ENCODE measurements at regions not wholly inside any gene's neighbourhood (a gene's known extent, or its start where the extent isn't known, plus 50 kb on each side); places are given as distances from the start of the nearest gene placed in this dataset.

DNA sequence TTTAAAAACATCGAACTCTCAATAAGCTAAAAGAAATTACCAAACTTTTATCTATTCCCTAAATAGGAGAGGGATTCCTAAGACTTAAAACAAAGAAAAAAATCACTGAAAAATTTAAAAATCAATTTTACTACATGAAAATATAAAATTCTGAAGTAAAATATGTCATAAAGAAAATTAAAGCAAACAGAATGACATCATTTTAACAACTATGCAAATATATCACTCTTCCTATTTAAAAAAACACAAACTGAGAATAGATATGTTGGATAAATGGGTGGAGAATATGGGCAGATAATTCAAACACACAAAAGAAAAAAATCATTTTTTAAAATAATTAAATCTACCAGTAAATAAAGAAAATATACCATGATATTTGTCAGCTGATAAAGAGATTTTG is 510.0 kb downstream of the BCL11B start:
- no peak for DNase-seq (ENCODE audit: low spot score)

DNA sequence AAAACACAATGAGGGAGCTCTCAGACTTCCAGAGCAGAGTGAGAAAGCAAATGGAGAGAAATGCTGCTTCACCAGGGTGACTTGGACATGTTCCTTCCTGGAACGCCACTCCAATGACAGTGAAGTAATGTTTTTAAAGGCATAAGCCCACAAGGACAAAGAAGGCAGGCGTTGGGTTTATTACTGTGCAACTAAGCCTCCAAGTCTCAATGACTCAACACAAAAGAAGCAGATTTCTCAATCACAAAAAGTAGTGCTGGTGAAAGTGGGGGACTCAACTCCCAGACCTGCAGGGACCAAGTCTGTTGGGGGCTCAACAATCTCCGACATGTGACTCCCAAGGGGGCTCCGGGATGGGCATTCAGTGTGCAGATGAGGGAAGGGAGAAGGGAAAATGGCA is 505.2 kb downstream of the BCL11B start:
- no peak for DNase-seq (ENCODE audit: low spot score)

DNA sequence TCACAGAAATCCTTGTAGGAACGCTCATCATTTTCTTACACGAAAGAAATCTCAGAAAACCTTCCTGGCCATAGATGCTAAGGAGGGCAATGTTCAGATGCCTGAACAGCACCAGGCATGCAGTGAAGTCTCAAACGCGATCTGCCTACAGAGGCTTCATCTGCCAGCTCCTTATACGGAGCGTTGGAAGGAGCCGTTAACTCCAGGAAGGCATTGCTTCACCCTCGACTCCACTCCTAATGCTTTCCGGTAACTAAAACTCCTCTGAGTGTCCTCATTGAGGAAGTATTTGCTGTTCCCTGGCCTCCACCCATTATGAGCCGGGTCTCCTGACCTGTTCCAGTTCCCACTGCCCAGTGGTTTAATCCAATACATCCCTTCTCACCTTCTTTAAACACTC is 502.7 kb downstream of the BCL11B start:
- DNase-seq (ENCODE audit: low spot score) = no peak

DNA sequence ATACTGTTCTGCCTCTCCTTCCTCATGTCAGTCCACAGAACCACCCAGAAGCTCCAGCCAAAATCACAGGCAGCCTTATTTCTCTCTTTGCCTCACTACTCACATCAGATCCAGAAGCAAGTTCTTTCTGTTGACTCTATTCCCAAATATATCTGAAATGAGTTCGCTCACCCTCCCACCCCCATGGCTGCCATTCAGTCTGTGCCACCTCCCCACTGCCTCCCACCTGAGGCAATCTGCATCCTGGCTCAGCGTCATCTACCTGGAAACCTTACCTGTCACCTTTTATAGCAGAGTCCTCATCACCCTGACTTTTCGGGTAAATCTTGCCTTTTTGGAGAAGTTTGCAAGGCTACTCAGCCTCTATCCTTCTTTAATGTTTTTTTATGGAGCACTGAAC is 501.8 kb downstream of the BCL11B start:
- DNase-seq (ENCODE audit: low spot score) = no peak

DNA sequence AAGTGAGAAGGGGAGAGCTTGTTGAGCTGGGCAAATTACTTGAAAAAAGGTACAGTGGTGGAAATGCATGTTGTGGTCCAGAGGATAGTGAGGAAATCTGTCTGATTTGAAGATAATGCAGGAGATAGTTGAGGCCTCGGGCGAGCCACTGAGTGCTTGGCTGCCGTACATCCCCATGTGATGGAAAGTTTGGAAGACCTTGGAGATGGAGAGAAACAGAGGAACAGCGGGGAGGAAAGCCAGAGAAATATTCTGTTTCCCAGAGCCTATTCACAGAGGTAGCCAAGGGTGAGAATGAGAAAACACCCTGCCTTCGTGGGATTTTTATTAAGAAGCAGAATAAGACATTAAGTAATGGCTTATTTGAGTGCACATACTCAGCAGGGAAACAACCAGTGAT is 498.2 kb downstream of the BCL11B start:
- DNase-seq (ENCODE audit: low spot score) = no peak

DNA sequence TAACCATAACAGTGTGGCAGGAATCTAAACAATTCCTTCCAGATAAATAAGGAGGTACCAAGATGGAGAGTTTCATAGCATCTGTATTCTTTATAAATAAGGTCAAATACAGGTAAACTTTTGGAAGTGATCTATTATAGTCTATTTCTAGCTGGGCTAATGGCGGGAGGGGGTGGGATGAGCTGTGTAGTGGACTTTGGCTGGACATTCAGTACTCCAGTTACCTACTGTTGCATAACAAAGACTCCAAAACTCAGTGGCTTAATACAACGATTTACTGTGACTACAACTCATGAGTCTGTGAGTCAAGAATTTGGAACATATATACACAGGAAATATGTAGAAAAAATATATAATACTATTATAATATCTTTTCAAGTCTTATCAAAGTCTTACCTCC is 496.1 kb downstream of the BCL11B start:
- no peak for DNase-seq (ENCODE audit: low spot score)

DNA sequence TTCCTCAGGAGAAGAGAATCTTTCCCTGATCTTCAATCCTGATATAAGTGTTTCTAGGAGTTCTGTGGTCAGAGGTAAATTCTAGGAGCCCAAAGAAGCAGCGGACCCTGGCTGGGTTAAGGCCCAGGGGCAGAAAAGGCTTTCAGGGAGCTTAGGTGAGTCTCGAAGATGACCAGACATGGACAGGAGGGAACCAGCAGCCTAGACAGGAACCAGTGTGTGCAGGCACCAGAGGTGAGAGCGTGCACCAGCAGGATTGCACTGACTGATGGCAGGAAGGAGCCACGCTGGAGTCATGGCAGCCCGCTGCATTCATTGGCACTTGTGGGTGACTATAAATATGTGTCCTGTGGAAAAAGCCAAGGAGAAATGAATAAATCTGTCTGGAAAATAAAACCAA is 489.9 kb downstream of the BCL11B start:
- DNase-seq (ENCODE audit: low spot score) = no peak

DNA sequence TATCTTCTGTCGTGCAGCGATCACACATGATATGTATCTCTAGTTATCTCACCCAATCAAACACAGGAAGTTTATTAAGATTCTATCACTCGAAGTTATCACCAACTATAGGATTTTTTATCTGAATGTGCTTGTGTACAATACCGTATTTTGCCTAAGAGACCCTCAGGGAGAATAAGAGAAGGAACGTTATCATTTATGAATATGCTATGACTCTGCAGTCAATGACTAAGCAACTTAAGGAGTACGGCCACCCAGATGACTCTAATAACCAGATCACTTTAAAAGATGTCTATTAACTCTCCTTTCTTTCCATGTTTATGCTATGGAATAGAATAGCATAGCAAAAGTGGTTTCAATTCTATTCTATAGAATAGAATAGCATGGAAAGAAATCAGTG is 486.4 kb downstream of the BCL11B start:
- DNase-seq (ENCODE audit: low spot score) = no peak

DNA sequence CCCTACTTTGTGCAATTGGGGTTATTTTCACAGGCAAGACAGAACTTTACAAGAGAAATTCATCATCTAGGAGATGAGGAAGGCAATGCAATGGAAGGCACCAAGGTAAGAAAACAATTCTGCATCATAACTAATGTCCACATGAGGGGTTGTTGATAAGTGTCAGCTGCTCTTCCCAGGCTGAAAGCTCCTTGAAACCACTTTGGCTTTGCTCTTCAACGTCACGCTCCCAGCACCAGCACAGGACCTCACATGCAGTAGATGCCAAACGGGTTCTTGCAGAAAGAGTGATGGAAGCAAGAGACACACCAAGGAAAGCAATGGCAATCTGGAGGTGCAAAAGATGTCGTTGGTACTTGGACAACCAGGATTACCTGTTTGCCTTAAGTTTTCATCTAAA is 485.5 kb downstream of the BCL11B start:
- no peak for DNase-seq (ENCODE audit: low spot score)

DNA sequence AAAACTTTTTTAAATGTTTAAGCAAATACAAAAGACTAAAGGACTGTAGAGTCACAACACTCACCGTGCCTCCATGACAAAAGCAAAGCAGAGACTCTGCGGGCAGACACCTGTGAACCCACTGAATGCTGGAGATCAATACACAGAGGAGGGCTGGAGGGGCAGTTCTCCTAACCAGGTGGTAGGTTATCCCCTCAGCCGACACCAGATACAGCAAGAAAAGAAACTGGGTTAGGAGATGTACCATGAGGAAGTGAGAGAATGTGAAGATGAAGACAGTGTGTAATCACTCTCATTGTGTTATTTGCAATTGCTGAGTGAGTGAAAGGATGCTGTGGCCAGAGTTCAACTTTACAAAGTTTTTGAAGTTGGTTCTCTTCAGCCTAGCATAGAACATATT is 480.3 kb downstream of the BCL11B start:
- DNase-seq (ENCODE audit: low spot score) = no peak

DNA sequence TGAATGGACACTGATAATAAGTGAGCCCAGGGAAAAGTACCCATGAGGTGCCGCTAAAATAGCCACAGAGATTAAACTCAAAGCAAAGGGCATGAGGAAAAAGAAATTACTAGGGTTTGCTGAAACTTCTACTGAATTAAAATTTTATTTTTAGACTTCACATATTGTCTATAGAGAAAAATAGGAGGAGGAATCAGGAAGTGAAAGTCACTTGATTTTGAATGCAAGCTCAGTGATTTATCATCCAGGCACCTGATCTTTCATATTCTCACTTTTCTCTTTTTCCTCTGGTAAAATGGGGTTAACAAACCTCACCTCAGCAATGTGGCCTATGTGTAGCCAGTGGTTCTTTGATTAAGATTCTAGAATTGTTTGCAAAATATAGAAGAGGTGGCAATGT is 479.8 kb downstream of the BCL11B start:
- no peak for DNase-seq (ENCODE audit: low spot score)

DNA sequence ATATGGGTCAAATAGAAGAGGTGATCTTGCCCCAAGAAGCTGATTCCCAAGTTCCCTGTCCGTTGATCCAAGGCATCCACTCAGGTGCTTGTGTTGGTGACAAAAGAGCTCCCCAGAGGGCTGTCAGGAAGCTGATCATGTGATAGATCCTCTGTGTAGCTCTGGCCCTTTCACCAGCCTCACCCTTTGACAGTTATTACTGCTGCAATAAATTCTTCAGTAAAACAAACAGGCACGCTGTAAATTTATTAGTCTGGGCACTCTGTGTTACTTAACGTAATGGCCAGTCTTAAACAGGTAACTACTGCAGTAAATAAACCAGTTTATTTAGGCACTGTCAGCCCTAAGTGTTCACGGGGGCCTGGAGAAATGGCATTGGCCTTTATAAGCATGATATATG is 473.9 kb downstream of the BCL11B start:
- DNase-seq (ENCODE audit: low spot score) = no peak

DNA sequence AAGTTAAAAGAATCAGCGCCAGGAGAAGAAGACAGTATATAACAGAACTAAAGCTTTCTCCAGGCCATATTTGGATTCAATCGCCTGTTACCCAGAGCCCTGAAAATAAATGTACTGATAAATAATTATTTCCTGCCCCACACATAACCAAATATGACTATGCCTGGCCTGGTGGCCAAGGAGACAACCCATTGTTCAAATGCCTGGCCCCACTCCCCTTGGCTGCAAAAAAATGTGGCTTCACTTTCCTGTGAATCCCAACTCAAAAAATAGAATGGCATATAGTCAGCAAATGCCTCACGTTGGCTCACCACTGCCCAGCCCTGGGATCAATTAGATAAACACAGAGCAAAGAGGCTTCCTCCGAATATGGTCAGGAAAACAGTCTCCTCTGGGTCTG is 472.1 kb downstream of the BCL11B start:
- DNase-seq (ENCODE audit: low spot score) = no peak

DNA sequence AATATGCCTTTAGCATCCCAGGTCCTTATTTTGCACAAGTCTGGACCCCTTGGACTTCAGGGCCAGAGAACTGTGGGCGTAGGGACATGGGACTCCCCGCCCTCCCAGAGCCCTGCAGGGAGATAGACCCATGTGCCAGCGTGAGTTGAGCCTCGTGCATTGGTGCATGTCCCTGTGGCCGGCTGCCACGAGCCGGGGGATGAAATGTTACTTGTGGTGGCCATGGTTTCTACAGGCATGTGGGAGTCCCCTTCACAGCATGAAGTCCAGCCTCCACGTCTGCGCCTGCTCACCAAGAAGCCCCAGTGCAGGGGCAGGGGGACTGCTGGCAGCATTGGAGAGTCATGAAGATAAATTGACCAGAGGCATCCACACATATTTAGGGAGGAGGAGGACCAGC is 470.0 kb downstream of the BCL11B start:
- DNase-seq (ENCODE audit: low spot score) = no peak

DNA sequence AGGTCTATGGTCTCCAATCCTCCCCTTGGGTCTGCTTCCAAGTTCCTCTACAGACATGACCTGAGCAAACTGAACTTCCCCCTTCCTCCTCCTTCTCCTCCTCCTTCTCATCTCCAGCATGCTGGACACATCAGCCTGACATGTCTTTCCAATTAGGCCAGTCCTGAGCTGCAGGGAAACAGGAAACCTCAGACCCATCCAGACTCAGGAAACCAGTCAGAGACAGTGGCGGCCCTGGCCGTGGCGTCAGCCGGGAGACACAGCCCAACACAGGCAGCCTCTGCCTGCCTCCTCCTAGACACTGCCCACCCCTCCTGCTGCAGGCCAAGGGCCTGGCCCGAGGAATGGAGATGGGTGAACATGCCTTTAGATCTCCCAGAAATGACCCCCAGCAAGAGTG is 468.8 kb downstream of the BCL11B start:
- DNase-seq (ENCODE audit: low spot score) = no peak

DNA sequence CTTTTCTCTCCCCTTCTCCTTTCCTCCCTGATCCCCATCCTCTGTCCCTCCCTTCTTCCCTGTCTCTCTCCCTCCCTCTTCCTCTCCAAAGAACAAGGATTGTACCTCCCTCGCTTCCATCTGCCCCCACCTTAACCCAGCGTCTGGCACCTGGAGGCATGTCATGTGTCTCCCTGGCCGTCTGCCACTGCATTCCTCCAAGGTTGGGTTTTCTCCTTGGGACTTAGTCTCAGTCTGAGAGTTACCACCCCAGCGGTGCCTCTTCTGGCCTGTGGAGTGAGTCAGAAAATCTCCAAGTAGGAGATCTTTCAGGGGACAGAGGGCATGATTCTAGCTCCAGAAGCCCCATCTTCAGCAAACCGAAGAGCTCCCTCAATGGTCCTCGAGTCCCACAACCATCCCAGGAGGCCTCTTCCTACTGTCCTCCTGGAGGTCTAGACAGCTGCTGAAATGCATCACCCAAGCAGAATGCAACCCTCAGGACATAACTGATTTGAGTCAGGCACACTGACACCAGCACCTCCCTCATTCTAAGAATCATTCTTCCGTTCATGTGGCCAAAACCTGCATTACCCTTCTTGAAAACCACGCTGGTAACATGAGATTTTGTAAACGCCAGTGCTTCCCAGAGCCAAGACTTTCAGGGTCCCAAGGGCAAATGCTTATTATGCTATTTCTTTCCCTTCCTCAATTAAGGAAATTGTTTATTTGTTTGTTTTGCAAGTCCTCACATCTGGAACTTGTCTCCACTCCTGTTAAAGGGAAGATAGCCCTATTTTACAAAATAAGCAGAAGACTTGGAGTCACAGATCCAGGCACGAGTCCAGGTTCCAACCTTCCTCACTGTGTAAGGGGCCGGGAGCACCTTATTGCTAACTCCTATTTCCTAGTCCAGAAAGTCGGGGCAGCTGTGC is 463.2 kb downstream of the BCL11B start:
- DNase-seq (ENCODE audit: low spot score) = no peak

DNA sequence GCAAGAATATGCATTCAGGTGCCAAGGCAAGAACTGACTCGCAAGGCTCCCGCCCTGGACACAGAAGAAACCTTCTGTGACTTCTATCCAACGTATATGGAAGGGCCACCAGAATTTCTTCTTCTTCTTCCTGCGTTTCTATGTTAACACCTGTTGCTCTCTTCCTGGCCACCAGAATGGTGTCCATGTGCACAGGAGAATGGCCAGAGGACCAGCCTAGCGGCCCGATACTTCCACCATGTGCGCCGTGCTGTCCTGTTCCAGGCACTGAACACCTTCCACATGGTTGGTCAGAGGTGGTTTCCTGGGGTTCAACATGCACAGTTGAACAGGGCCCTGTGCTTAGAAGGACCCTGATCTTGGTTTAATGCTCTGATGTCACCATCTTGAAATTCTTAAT is 455.8 kb downstream of the BCL11B start:
- no peak for DNase-seq (ENCODE audit: low spot score)

DNA sequence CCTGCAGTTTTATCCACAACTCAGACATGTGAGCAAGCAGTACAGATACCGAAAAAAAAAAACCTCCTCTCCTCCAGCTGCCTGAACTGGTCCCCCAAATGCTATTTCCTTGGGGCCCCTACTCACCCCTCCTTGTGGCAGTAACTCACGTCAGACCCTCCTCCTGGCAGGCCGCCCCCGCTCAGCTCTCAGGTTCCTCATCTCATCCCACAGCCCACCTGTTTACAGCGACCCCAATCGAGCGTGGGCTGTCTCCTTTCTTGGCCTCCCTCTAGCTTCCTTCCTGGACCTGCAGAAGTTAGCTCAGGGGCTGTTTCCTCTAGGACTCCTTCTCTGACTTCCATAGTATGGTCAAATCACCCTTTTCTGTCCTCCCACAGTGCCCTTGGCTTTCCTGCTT is 455.3 kb downstream of the BCL11B start:
- no peak for DNase-seq (ENCODE audit: low spot score)

DNA sequence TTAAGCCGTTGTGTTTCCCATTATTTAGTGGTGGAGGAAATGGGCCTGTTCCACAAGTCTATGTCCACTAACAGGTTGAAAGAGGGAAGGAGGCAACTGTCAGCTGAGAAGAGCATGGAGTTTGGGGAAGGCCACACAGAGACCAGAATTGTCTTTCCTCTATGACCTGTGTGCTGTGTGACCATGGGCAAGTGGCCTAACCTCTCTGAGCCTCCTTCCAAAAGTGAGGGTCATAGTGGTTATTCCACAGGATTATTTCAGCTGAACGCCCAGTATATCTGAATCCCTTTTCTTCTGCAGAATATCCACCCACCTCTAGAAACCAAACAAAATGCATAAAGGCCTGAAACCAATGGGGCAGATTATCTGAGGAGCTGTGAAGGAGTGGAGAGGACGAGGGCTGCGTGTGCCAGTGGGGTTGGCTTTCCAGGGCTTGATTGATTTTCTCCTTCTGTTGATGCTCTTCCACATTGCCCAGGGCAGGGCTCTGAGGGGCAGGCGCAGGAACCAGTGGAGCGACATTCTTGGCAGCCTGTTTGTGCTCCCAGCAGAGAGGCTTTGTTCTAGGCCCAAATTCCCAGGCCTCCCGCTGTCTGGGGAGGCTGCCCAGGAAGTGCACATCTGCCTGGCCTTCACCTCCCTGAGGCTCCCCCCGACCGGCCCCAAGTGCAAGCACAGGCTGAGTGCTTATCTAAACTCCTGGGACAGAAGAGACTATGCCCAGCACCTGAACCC is 452.7 kb downstream of the BCL11B start:
- no peak for DNase-seq (ENCODE audit: low spot score)

DNA sequence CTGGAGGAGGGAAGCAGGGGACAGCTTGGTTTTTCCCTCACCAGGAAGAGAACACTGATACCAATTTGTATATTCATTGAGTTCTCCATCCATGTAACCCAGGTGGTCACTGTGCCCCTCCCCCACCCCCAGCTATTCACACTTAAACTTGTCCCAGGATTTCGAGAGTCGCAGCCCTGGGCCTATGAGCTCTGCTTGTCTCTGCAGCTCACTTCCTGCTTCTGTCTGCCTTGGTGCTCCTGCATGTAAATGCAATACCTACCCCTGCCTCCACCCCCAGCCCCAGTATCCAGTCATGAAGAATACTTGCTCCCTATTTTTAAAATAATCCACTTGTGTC is 452.2 kb downstream of the BCL11B start:
- no peak for DNase-seq (ENCODE audit: low spot score)

DNA sequence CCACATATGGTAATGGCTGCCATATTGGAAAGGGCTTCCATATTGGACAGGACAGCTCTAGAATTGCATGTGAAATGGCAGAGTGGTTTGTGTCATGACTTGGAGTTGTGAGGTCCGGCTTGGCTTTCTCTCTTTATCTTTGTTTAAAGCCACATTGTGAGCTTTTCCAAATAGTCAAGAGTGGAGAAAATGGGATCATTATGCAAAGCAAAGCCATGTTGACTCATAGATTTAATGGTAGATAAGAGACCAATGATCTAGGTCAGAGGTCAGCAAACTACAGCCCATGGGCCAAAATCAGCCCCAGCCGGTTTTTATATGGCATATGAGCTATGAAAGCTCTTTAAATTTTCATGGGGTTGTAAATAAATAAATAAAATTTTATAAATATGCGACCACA is 449.1 kb downstream of the BCL11B start:
- DNase-seq (ENCODE audit: low spot score) = no peak

DNA sequence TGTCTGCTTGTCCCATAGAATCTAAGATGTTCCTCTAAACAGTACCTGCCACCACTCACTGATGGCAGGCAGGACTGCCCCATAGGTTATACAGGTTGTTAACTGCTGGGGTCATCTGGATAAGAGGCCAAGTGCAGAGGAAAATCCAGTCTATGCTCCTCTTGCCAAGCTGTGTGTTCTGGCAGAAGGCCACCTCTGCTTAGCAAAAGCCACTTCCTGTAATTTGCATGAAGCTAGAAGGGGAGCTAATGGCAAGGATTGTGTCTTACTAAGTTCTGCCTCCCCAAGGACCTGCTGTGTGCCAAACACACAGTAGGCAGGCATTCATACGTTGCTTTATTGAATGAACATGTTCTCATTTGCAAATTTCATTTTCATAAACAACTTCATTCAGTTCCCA is 445.4 kb downstream of the BCL11B start:
- DNase-seq (ENCODE audit: low spot score) = no peak

DNA sequence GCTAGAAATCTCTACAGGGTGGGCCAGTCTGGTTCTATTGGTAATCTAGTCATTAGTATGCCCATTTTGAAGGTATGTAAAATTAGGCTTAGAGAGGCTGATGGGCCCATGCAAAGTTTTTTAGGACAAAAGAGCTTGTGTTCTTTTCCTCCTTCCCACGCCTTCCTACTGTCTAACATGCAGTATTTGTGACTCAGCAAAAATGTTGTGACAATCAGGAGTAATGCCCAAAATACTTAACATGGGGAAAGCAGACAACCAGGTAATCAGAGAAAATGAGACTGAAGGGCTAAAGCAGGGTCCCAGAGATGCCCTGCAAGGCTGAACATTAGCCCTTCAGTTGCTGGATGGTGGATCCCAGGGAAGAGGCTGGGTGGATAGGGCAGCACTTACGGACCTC is 437.9 kb downstream of the BCL11B start:
- DNase-seq (ENCODE audit: low spot score) = no peak
